ENCODE measurements at regions not wholly inside any gene's neighbourhood (a gene's known extent, or its start where the extent isn't known, plus 50 kb on each side); places are given as distances from the start of the nearest gene placed in this dataset.

GRCh38 chr2:150575861-150576260 is 88.4 kb upstream of the RND3 start:
- no peaks in the 10 kb centered on the region for H3K4me1 ChIP-seq (ENCODE audit: insufficient read depth, low read length)

GRCh38 chr2:150572961-150573395 is 85.5 kb upstream of the RND3 start:
- H3K27ac ChIP-seq (ENCODE audit: low read depth, low read length), result no peak overlapping the region
- H3K9ac ChIP-seq (ENCODE audit: low read depth, low read length), result no peak overlapping the region
- no peaks in the 10 kb centered on the region for H3K27me3 ChIP-seq (ENCODE audit: insufficient read depth, low read length)
- no peak overlapping the region for H3K4me3 ChIP-seq (ENCODE audit: low read length)
- H3K9me3 ChIP-seq (ENCODE audit: insufficient read depth, low read depth, low read length), result peaks cover 7% of the 10 kb centered on the region
- no peaks in the 10 kb centered on the region for H3K36me3 ChIP-seq (ENCODE audit: insufficient read depth, low read length)
- H3K4me1 ChIP-seq (ENCODE audit: insufficient read depth, low read length), result no peaks in the 10 kb centered on the region

More at GRCh38 chr2:150575861-150576260, 88.4 kb upstream of the RND3 start:
- Histone ChIP-seq H3K9me3 (ENCODE audit: insufficient read depth, low read depth, low read length) (peaks cover 24% of the 10 kb centered on the region), H3K27me3 (ENCODE audit: insufficient read depth, low read length) (no peaks in the 10 kb centered on the region), H3K4me3 (ENCODE audit: low read length) (no peak overlapping the region), H3K27ac (ENCODE audit: low read depth, low read length) (no peak overlapping the region), H3K9ac (ENCODE audit: low read depth, low read length) (no peak overlapping the region), H3K36me3 (ENCODE audit: insufficient read depth, low read length) (no peaks in the 10 kb centered on the region)
- 90% methylated on average over 1 of the region's 1 CpG for WGBS

GRCh38 chr2:150572194-150572766 is 84.8 kb upstream of the RND3 start:
- Histone ChIP-seq H3K9ac (ENCODE audit: low read depth, low read length) (no peak overlapping the region), H3K36me3 (ENCODE audit: insufficient read depth, low read length) (no peaks in the 10 kb centered on the region), H3K4me3 (ENCODE audit: low read length) (no peak overlapping the region), H3K27me3 (ENCODE audit: insufficient read depth, low read length) (no peaks in the 10 kb centered on the region), H3K4me1 (ENCODE audit: insufficient read depth, low read length) (no peaks in the 10 kb centered on the region), H3K9me3 (ENCODE audit: insufficient read depth, low read depth, low read length) (0 out of 2 replicates have a peak, but pooled peaks cover under 1% of the 10 kb centered on the region), H3K27ac (ENCODE audit: low read depth, low read length) (no peak overlapping the region)
- 94% methylated on average over 6 of the region's 6 CpGs for WGBS

- Histone ChIP-seq H3K36me3 (ENCODE audit: insufficient read depth, low read length) (no peaks in the 10 kb centered on the region), H3K27me3 (ENCODE audit: insufficient read depth, low read length) (no peaks in the 10 kb centered on the region), H3K4me1 (ENCODE audit: insufficient read depth, low read length) (no peaks in the 10 kb centered on the region), H3K4me3 (ENCODE audit: low read length) (no peak overlapping the region), H3K27ac (ENCODE audit: low read depth, low read length) (no peak overlapping the region), H3K9ac (ENCODE audit: low read depth, low read length) (no peak overlapping the region), H3K9me3 (ENCODE audit: insufficient read depth, low read depth, low read length) (no peaks in the 10 kb centered on the region)
- 80% methylated on average over 1 of the region's 1 CpG for WGBS
These were observed 83.7 kb upstream of the RND3 start for GRCh38 chr2:150571121-150571520.

GRCh38 chr2:150570712-150571111 is 83.2 kb upstream of the RND3 start:
- no peak overlapping the region for H3K27ac ChIP-seq (ENCODE audit: low read depth, low read length)
- no peak overlapping the region for H3K9ac ChIP-seq (ENCODE audit: low read depth, low read length)
- no peaks in the 10 kb centered on the region for H3K9me3 ChIP-seq (ENCODE audit: insufficient read depth, low read depth, low read length)
- WGBS, result no CpG with 5 or more reads among the region's 1 CpG
- H3K4me3 ChIP-seq (ENCODE audit: low read length), result no peak overlapping the region
- no peaks in the 10 kb centered on the region for H3K36me3 ChIP-seq (ENCODE audit: insufficient read depth, low read length)
- no peaks in the 10 kb centered on the region for H3K27me3 ChIP-seq (ENCODE audit: insufficient read depth, low read length)
- no peaks in the 10 kb centered on the region for H3K4me1 ChIP-seq (ENCODE audit: insufficient read depth, low read length)

GRCh38 chr2:150569761-150570160 is 82.3 kb upstream of the RND3 start:
- Histone ChIP-seq H3K4me3 (ENCODE audit: low read length) (no peak overlapping the region), H3K4me1 (ENCODE audit: insufficient read depth, low read length) (no peaks in the 10 kb centered on the region), H3K27ac (ENCODE audit: low read depth, low read length) (no peak overlapping the region), H3K9ac (ENCODE audit: low read depth, low read length) (no peak overlapping the region), H3K27me3 (ENCODE audit: insufficient read depth, low read length) (no peaks in the 10 kb centered on the region), H3K9me3 (ENCODE audit: insufficient read depth, low read depth, low read length) (no peaks in the 10 kb centered on the region), H3K36me3 (ENCODE audit: insufficient read depth, low read length) (no peaks in the 10 kb centered on the region)
- 95% methylated on average over 3 of the region's 4 CpGs for WGBS

- Histone ChIP-seq H3K4me1 (ENCODE audit: insufficient read depth, low read length) (no peaks in the 10 kb centered on the region), H3K36me3 (ENCODE audit: insufficient read depth, low read length) (no peaks in the 10 kb centered on the region), H3K9ac (ENCODE audit: low read depth, low read length) (no peak overlapping the region), H3K27ac (ENCODE audit: low read depth, low read length) (no peak overlapping the region), H3K4me3 (ENCODE audit: low read length) (no peak overlapping the region), H3K27me3 (ENCODE audit: insufficient read depth, low read length) (no peaks in the 10 kb centered on the region), H3K9me3 (ENCODE audit: insufficient read depth, low read depth, low read length) (no peaks in the 10 kb centered on the region)
- WGBS, result 91% methylated on average over 4 of the region's 4 CpGs
These were observed 80.4 kb upstream of the RND3 start for GRCh38 chr2:150567771-150568301.

GRCh38 chr2:150566289-150566688 is 78.8 kb upstream of the RND3 start:
- WGBS, result 98% methylated on average over 2 of the region's 3 CpGs
- no peaks in the 10 kb centered on the region for H3K4me1 ChIP-seq (ENCODE audit: insufficient read depth, low read length)
- no peaks in the 10 kb centered on the region for H3K27me3 ChIP-seq (ENCODE audit: insufficient read depth, low read length)
- H3K27ac ChIP-seq (ENCODE audit: low read depth, low read length), result no peak overlapping the region
- H3K36me3 ChIP-seq (ENCODE audit: insufficient read depth, low read length), result no peaks in the 10 kb centered on the region
- no peaks in the 10 kb centered on the region for H3K9me3 ChIP-seq (ENCODE audit: insufficient read depth, low read depth, low read length)
- no peak overlapping the region for H3K9ac ChIP-seq (ENCODE audit: low read depth, low read length)
- H3K4me3 ChIP-seq (ENCODE audit: low read length), result no peak overlapping the region

GRCh38 chr2:150561076-150561475 is 73.6 kb upstream of the RND3 start:
- H3K9me3 ChIP-seq (ENCODE audit: insufficient read depth, low read depth, low read length), result no peaks in the 10 kb centered on the region
- H3K4me3 ChIP-seq (ENCODE audit: low read length), result no peak overlapping the region
- 95% methylated on average over 1 of the region's 1 CpG for WGBS
- H3K9ac ChIP-seq (ENCODE audit: low read depth, low read length), result no peak overlapping the region
- H3K27me3 ChIP-seq (ENCODE audit: insufficient read depth, low read length), result no peaks in the 10 kb centered on the region
- H3K27ac ChIP-seq (ENCODE audit: low read depth, low read length), result no peak overlapping the region
- peaks cover 14% of the 10 kb centered on the region; the same call in 1 of the 2 replicates for H3K4me1 ChIP-seq (ENCODE audit: insufficient read depth, low read length)
- no peaks in the 10 kb centered on the region for H3K36me3 ChIP-seq (ENCODE audit: insufficient read depth, low read length)

GRCh38 chr2:150557020-150557600 is 69.6 kb upstream of the RND3 start:
- no peak overlapping the region for H3K9ac ChIP-seq (ENCODE audit: low read depth, low read length)
- H3K27ac ChIP-seq (ENCODE audit: low read depth, low read length), result no peak overlapping the region
- no peak overlapping the region for H3K4me3 ChIP-seq (ENCODE audit: low read length)
- H3K27me3 ChIP-seq (ENCODE audit: insufficient read depth, low read length), result no peaks in the 10 kb centered on the region
- no peaks in the 10 kb centered on the region for H3K36me3 ChIP-seq (ENCODE audit: insufficient read depth, low read length)
- no peaks in the 10 kb centered on the region for H3K9me3 ChIP-seq (ENCODE audit: insufficient read depth, low read depth, low read length)
- WGBS, result 25% methylated on average over 1 of the region's 2 CpGs
- H3K4me1 ChIP-seq (ENCODE audit: insufficient read depth, low read length), result peaks cover 21% of the 10 kb centered on the region

- Histone ChIP-seq H3K4me1 (ENCODE audit: insufficient read depth, low read length) (peaks cover 21% of the 10 kb centered on the region), H3K9me3 (ENCODE audit: insufficient read depth, low read depth, low read length) (no peaks in the 10 kb centered on the region), H3K4me3 (ENCODE audit: low read length) (no peak overlapping the region), H3K27me3 (ENCODE audit: insufficient read depth, low read length) (no peaks in the 10 kb centered on the region), H3K27ac (ENCODE audit: low read depth, low read length) (no peak overlapping the region), H3K36me3 (ENCODE audit: insufficient read depth, low read length) (no peaks in the 10 kb centered on the region), H3K9ac (ENCODE audit: low read depth, low read length) (no peak overlapping the region)
- 94% methylated on average over 4 of the region's 4 CpGs for WGBS
These were observed 68.3 kb upstream of the RND3 start for GRCh38 chr2:150555611-150556356.

Data from HUES64 (cell line).